Neural progenitor cell (in vitro differentiated cells): ENCODE measurements at regions not wholly inside any gene's neighbourhood (a gene's known extent, or its start where the extent isn't known, plus 50 kb on each side); places are given as distances from the start of the nearest gene placed in this dataset.
"Not testable (repeated sequence)": the region's sequence is repeated elsewhere in the genome, so short reads cannot be mapped to it uniquely, and the experiment has no call there.

Source experiments
- DNase-seq: peaks from one replicate; pipeline ENCODE4 v3.0.0-alpha.2; 2016; ENCODE audit warnings: low spot score
- H2AFZ ChIP-seq: fragments of 200-600 bp; sonication (generic); replicated peaks from 2 replicates; pipeline ENCODE4 v1.6.1; 2016; ENCODE audit warnings: antibody characterized with exemption
- H3F3A ChIP-seq: fragments of 200-600 bp; sonication (generic); 2 replicates; pipeline ENCODE4 v1.6.1; 2016; ENCODE audit warnings: antibody characterized with exemption, low read depth
- H3K27ac ChIP-seq: fragments of 200-600 bp; sonication (generic); 2 replicates; pipeline ENCODE4 v1.5.1; 2016; ENCODE audit warnings: mild to moderate bottlenecking
- H3K27me3 ChIP-seq: fragments of 200-600 bp; sonication (generic); 2 replicates; pipeline ENCODE4 v1.6.1; 2016; ENCODE audit warnings: mild to moderate bottlenecking, moderate library complexity
- H3K36me3 ChIP-seq: fragments of 200-600 bp; sonication (generic); 2 replicates; pipeline ENCODE4 v1.5.1; 2016
- H3K4me1 ChIP-seq: fragments of 200-600 bp; sonication (generic); 2 replicates; pipeline ENCODE4 v1.6.1; 2016; ENCODE audit warnings: mixed run types
- H3K4me2 ChIP-seq: fragments of 200-600 bp; sonication (generic); 2 replicates; pipeline ENCODE4 v1.6.1; 2016
- H3K4me3 ChIP-seq: fragments of 200-600 bp; sonication (generic); 2 replicates; pipeline ENCODE4 v1.5.1; 2016
- H3K79me2 ChIP-seq: fragments of 200-600 bp; sonication (generic); 2 replicates; pipeline ENCODE4 v1.6.1; 2016; ENCODE audit warnings: low read depth
- H3K9ac ChIP-seq: fragments of 200-600 bp; sonication (generic); 2 replicates; pipeline ENCODE4 v1.6.1; 2016
- H3K9me3 ChIP-seq: fragments of 200-600 bp; sonication (generic); 2 replicates; pipeline ENCODE4 v1.5.1; 2016; ENCODE audit warnings: low read depth
- H4K20me1 ChIP-seq: fragments of 200-600 bp; sonication (generic); 2 replicates; pipeline ENCODE4 v1.6.1; 2016; ENCODE audit warnings: low read depth
- H3K27ac Mint-ChIP-seq: 3 replicates; pipeline ENCODE4 v1.8.0; 2021; ENCODE audit warnings: mixed read lengths
- H3K27me3 Mint-ChIP-seq: 2 replicates; pipeline ENCODE4 v1.8.0; 2022; ENCODE audit warnings: low read depth, mild to moderate bottlenecking, inconsistent platforms, moderate library complexity, mixed read lengths; ENCODE audit not compliant: insufficient read depth
- H3K36me3 Mint-ChIP-seq: 3 replicates; pipeline ENCODE4 v1.8.0; 2021; ENCODE audit warnings: mixed read lengths
- H3K4me1 Mint-ChIP-seq: 3 replicates; pipeline ENCODE4 v1.8.0; 2021; ENCODE audit warnings: mixed read lengths
- H3K4me3 Mint-ChIP-seq: 3 replicates; pipeline ENCODE4 v1.8.0; 2021; ENCODE audit warnings: mild to moderate bottlenecking, moderate library complexity, mixed read lengths
- H3K9me3 Mint-ChIP-seq: 3 replicates; pipeline ENCODE4 v1.8.0; 2020; ENCODE audit warnings: mixed read lengths
- CTCF ChIP-seq: fragments of 200-600 bp; sonication (generic); IDR thresholded peaks from 2 replicates; pipeline ENCODE4 v1.5.1; 2017; ENCODE audit warnings: antibody characterized with exemption, mild to moderate bottlenecking
- EZH2 ChIP-seq: fragments of 200-600 bp; sonication (generic); IDR thresholded peaks from 2 replicates; pipeline ENCODE4 v1.6.1; 2017; ENCODE audit warnings: antibody characterized with exemption, mild to moderate bottlenecking, moderate library complexity
- EZH2phosphoT487 ChIP-seq: fragments of 200-600 bp; sonication (generic); IDR thresholded peaks from 2 replicates; pipeline ENCODE4 v1.6.1; 2017; ENCODE audit warnings: antibody characterized with exemption

GRCh38 chr14:105909046-105909827, 382.9 kb downstream of the TMEM121 start:
- no peak overlapping the region for H3K27ac ChIP-seq
- H3K27me3 Mint-ChIP-seq, result peaks cover 2% of the 10 kb centered on the region
- H3K4me1 ChIP-seq, result no peaks in the 10 kb centered on the region
- H3K27ac Mint-ChIP-seq, result no peak overlapping the region
- no peak overlapping the region for H3K4me3 ChIP-seq
- TF ChIP-seq EZH2, result no peak
- no peak for TF ChIP-seq CTCF
- no peak for TF ChIP-seq EZH2phosphoT487
- no peaks in the 10 kb centered on the region for H3K36me3 Mint-ChIP-seq
- no peaks in the 10 kb centered on the region for H3K36me3 ChIP-seq
- H2AFZ ChIP-seq, result no peak overlapping the region
- H3K9ac ChIP-seq, result no peak overlapping the region
- no peaks in the 10 kb centered on the region for H3K27me3 ChIP-seq
- peaks cover 50% of the 10 kb centered on the region for H3K9me3 Mint-ChIP-seq
- no peak overlapping the region for H3K4me2 ChIP-seq
- no peaks in the 10 kb centered on the region for H3K79me2 ChIP-seq
- no peak for DNase-seq
- H3K4me3 Mint-ChIP-seq, result no peak overlapping the region
- H3F3A ChIP-seq, result no peaks in the 10 kb centered on the region
- no peaks in the 10 kb centered on the region for H3K9me3 ChIP-seq
- no peaks in the 10 kb centered on the region for H4K20me1 ChIP-seq
- H3K4me1 Mint-ChIP-seq, result no peaks in the 10 kb centered on the region

- not testable (repeated sequence) for H3K27me3 ChIP-seq, H3K4me3 Mint-ChIP-seq, H3K79me2 ChIP-seq, H3K27ac ChIP-seq, H4K20me1 ChIP-seq, H3K36me3 ChIP-seq, H2AFZ ChIP-seq, DNase-seq, H3K36me3 Mint-ChIP-seq, H3K4me1 Mint-ChIP-seq, H3K9me3 ChIP-seq, H3K9ac ChIP-seq, H3F3A ChIP-seq, H3K27ac Mint-ChIP-seq, H3K27me3 Mint-ChIP-seq, H3K4me1 ChIP-seq, H3K4me3 ChIP-seq, H3K4me2 ChIP-seq
- H3K9me3 Mint-ChIP-seq, result peaks cover 54% of the 10 kb centered on the region
Observed at GRCh38 chr14:105909828-105910120, 383.4 kb downstream of the TMEM121 start.

- Histone ChIP-seq H3K79me2 (no peaks in the 10 kb centered on the region), H4K20me1 (no peaks in the 10 kb centered on the region)
- TF ChIP-seq CTCF, result no peak
- no peak for TF ChIP-seq EZH2
- no peak for TF ChIP-seq EZH2phosphoT487
Observed at GRCh38 chr14:105910426-105910825, 384.0 kb downstream of the TMEM121 start.

GRCh38 chr14:105911006-105911847, 384.8 kb downstream of the TMEM121 start:
- H3K9me3 ChIP-seq, result no peaks in the 10 kb centered on the region
- H3K27me3 ChIP-seq, result no peaks in the 10 kb centered on the region
- H3K9ac ChIP-seq, result no peak overlapping the region
- no peak overlapping the region for H3K27ac ChIP-seq
- H2AFZ ChIP-seq, result no peak overlapping the region
- H3K9me3 Mint-ChIP-seq, result peaks cover 56% of the 10 kb centered on the region
- H4K20me1 ChIP-seq, result no peaks in the 10 kb centered on the region
- no peak overlapping the region for H3K4me2 ChIP-seq
- H3K36me3 Mint-ChIP-seq, result no peaks in the 10 kb centered on the region
- H3K4me1 Mint-ChIP-seq, result no peaks in the 10 kb centered on the region
- H3K79me2 ChIP-seq, result no peaks in the 10 kb centered on the region
- TF ChIP-seq EZH2 (no peak), CTCF (no peak), EZH2phosphoT487 (no peak)
- no peak for DNase-seq
- H3K4me3 Mint-ChIP-seq, result no peak overlapping the region
- H3F3A ChIP-seq, result no peaks in the 10 kb centered on the region
- H3K27me3 Mint-ChIP-seq, result peaks cover 2% of the 10 kb centered on the region
- H3K4me1 ChIP-seq, result no peaks in the 10 kb centered on the region
- no peak overlapping the region for H3K4me3 ChIP-seq
- no peaks in the 10 kb centered on the region for H3K36me3 ChIP-seq
- H3K27ac Mint-ChIP-seq, result no peak overlapping the region

More at GRCh38 chr14:105910426-105910825, 384.0 kb downstream of the TMEM121 start:
- H3K4me3 Mint-ChIP-seq, result no peak overlapping the region
- Histone ChIP-seq H3K4me1 (no peaks in the 10 kb centered on the region), H3K27me3 (no peaks in the 10 kb centered on the region), H3K4me2 (no peak overlapping the region), H3K9ac (no peak overlapping the region), H3F3A (no peaks in the 10 kb centered on the region), H3K9me3 (no peaks in the 10 kb centered on the region), H2AFZ (no peak overlapping the region), H3K36me3 (no peaks in the 10 kb centered on the region), H3K27ac (no peak overlapping the region), H3K4me3 (no peak overlapping the region)
- H3K36me3 Mint-ChIP-seq, result no peaks in the 10 kb centered on the region
- no peaks in the 10 kb centered on the region for H3K4me1 Mint-ChIP-seq
- H3K9me3 Mint-ChIP-seq, result peaks cover 55% of the 10 kb centered on the region
- peaks cover 2% of the 10 kb centered on the region for H3K27me3 Mint-ChIP-seq
- no peak overlapping the region for H3K27ac Mint-ChIP-seq
- no peak for DNase-seq

- not testable (repeated sequence) for H3K4me1 ChIP-seq, H3K79me2 ChIP-seq, H2AFZ ChIP-seq, H3K36me3 Mint-ChIP-seq, H3K36me3 ChIP-seq, H3K27ac Mint-ChIP-seq, H3K4me1 Mint-ChIP-seq, H3K27me3 ChIP-seq, H3K4me3 ChIP-seq, H3K4me2 ChIP-seq, DNase-seq, H3K9me3 ChIP-seq, H3K9ac ChIP-seq, H3K4me3 Mint-ChIP-seq, H3K27me3 Mint-ChIP-seq, H3K27ac ChIP-seq, H3F3A ChIP-seq, H4K20me1 ChIP-seq
- H3K9me3 Mint-ChIP-seq, result peaks cover 56% of the 10 kb centered on the region
Observed at GRCh38 chr14:105911848-105912292, 385.5 kb downstream of the TMEM121 start.
